ENCODE measurements at regions not wholly inside any gene's neighbourhood (a gene's known extent, or its start where the extent isn't known, plus 50 kb on each side); places are given as distances from the start of the nearest gene placed in this dataset.

DNA sequence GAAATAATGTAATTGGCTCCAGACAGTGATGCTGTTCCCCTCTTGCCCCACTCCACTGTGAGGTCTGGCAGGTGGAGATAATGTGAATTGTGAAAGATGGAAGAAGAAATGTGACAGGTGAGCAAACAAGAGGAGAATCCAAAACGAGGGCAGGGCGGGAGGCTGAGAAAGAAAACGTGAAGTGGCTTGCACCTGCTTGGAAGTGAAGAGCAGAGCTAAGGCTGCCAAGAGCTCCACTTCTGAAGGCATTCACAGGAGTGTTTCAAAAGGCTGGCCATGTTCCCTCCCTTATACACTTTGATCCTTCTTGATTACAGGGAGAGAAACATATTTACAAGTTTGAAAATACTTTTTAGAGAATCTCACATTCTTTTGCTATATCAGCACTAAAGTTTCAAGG is 359.4 kb downstream of the EPHA7 start:
- TF ChIP-seq POLR2A (IDR thresholded peaks at IDR 0.05; ENCODE audit: low read depth, low read length) (no peak), POLR2AphosphoS5 (IDR thresholded peaks at IDR 0.05; ENCODE audit: low read depth, low read length) (no peak), TAF1 (IDR thresholded peaks at IDR 0.05; ENCODE audit: borderline replicate concordance, low read depth, low read length) (no peak)
